WTC11 (cell line): ENCODE measurements at regions not wholly inside any gene's neighbourhood (a gene's known extent, or its start where the extent isn't known, plus 50 kb on each side); places are given as distances from the start of the nearest gene placed in this dataset.

Experiments used
- ATAC-seq: fragments of 200-7000 bp; cut with Tn5 transposase; 2 replicates; pipeline ENCODE4 v1.10.0; 2021; ENCODE audit warnings: mild to moderate bottlenecking, moderate library complexity
- CTCF ChIA-PET: fragments of 300-600 bp; sonication (Branson Sonifier 250); formaldehyde crosslinking; loops from one replicate; lab custom pipeline; 2021; ENCODE audit warnings: antibody characterized with exemption; lab: Charles Lee
- POLR2A ChIA-PET: fragments of 350-600 bp; sonication (Branson Sonifier 250); formaldehyde crosslinking; loops from one replicate; lab custom pipeline; 2021; ENCODE audit warnings: antibody characterized with exemption; lab: Charles Lee
- DNase-seq: peaks from one replicate; pipeline ENCODE4 v3.0.0; 2021; ENCODE audit warnings: low spot score
- H3K27ac Mint-ChIP-seq: 2 replicates; pipeline ENCODE4 v1.8.0; 2021; ENCODE audit warnings: mixed read lengths
- H3K27me3 Mint-ChIP-seq: 2 replicates; pipeline ENCODE4 v1.8.0; 2021; ENCODE audit warnings: low read depth, mild to moderate bottlenecking, moderate library complexity, mixed read lengths
- H3K36me3 Mint-ChIP-seq: 2 replicates; pipeline ENCODE4 v1.8.0; 2021; ENCODE audit warnings: mixed read lengths
- H3K4me1 Mint-ChIP-seq: 2 replicates; pipeline ENCODE4 v1.8.0; 2022; ENCODE audit warnings: mixed read lengths
- H3K4me3 Mint-ChIP-seq: 2 replicates; pipeline ENCODE4 v1.8.0; 2021; ENCODE audit warnings: mild to moderate bottlenecking, moderate library complexity, mixed read lengths
- H3K9me3 Mint-ChIP-seq: 2 replicates; pipeline ENCODE4 v1.8.0; 2021; ENCODE audit warnings: mixed read lengths
- CBFB ChIP-seq: sonication (generic); formaldehyde crosslinking; IDR thresholded peaks from 2 replicates; pipeline ENCODE4 v1.8.1; 2022; ENCODE audit warnings: mild to moderate bottlenecking, low read depth, missing genetic modification reagents
- CREM ChIP-seq: sonication (generic); formaldehyde crosslinking; IDR thresholded peaks from 2 replicates; pipeline ENCODE4 v1.8.1; 2022; ENCODE audit warnings: mild to moderate bottlenecking, missing genetic modification reagents, moderate library complexity
- GTF2I ChIP-seq: fragments of 250-450 bp; sonication (Bioruptor Pico); conservative IDR thresholded peaks from 2 replicates; pipeline ENCODE4 v1.4.0; 2021; ENCODE audit warnings: mild to moderate bottlenecking
- JAZF1 ChIP-seq: fragments of 250-450 bp; sonication (Bioruptor Pico); IDR thresholded peaks from 2 replicates; pipeline ENCODE4 v1.9.0; 2021; ENCODE audit warnings: moderate library complexity, mild to moderate bottlenecking, inconsistent platforms
- MYBL2 ChIP-seq: sonication (generic); formaldehyde crosslinking; IDR thresholded peaks from 2 replicates; pipeline ENCODE4 v1.8.1; 2023; ENCODE audit warnings: mild to moderate bottlenecking, moderate library complexity, missing genetic modification reagents
- NR1H2 ChIP-seq: sonication (generic); formaldehyde crosslinking; IDR thresholded peaks from 2 replicates; pipeline ENCODE4 v1.9.0; 2021; ENCODE audit warnings: mild to moderate bottlenecking, moderate library complexity, missing genetic modification reagents
- OVOL2 ChIP-seq: fragments of 250-450 bp; sonication (Bioruptor Pico); IDR thresholded peaks from 2 replicates; pipeline ENCODE4 v1.9.0; 2021; ENCODE audit warnings: mild to moderate bottlenecking, borderline replicate concordance
- SP1 ChIP-seq: sonication (generic); formaldehyde crosslinking; conservative IDR thresholded peaks from 2 replicates; pipeline ENCODE4 v1.8.1; 2022; ENCODE audit warnings: missing genetic modification reagents
- ZNF138 ChIP-seq: sonication (generic); formaldehyde crosslinking; conservative IDR thresholded peaks from 2 replicates; pipeline ENCODE4 v1.8.1; 2022; ENCODE audit warnings: mild to moderate bottlenecking, moderate library complexity, missing genetic modification reagents
- ZNF219 ChIP-seq: sonication (generic); formaldehyde crosslinking; IDR thresholded peaks from 2 replicates; pipeline ENCODE4 v1.8.0; 2023; ENCODE audit warnings: missing genetic modification reagents, mild to moderate bottlenecking, borderline replicate concordance
- ZNF263 ChIP-seq: sonication (generic); formaldehyde crosslinking; IDR thresholded peaks from 2 replicates; pipeline ENCODE4 v1.8.1; 2022; ENCODE audit warnings: low read depth, mild to moderate bottlenecking, moderate library complexity, missing genetic modification reagents
- ZNF423 ChIP-seq: fragments of 250-450 bp; sonication (Bioruptor Pico); IDR thresholded peaks from 2 replicates; pipeline ENCODE4 v2.1.2; 2022; ENCODE audit warnings: mild to moderate bottlenecking, moderate library complexity
- TF ChIP-seq, protein P1 (sequence below): sonication (generic); formaldehyde crosslinking; IDR thresholded peaks from 2 replicates; pipeline ENCODE4 v1.8.0; 2023; ENCODE audit warnings: missing genetic modification reagents, mild to moderate bottlenecking, borderline replicate concordance
- TF ChIP-seq, protein P2 (sequence below): sonication (generic); formaldehyde crosslinking; IDR thresholded peaks from 2 replicates; pipeline ENCODE4 v1.8.1; 2022; ENCODE audit warnings: mild to moderate bottlenecking, moderate library complexity, missing genetic modification reagents
- TF ChIP-seq, protein P3 (sequence below): sonication (generic); formaldehyde crosslinking; IDR thresholded peaks from 2 replicates; pipeline ENCODE4 v1.8.1; 2023; ENCODE audit warnings: mild to moderate bottlenecking, missing genetic modification reagents, borderline replicate concordance
- TF ChIP-seq, protein P4 (sequence below): fragments of 250-450 bp; sonication (Bioruptor Pico); IDR thresholded peaks from 2 replicates; pipeline ENCODE4 v2.1.2; 2022; ENCODE audit warnings: mild to moderate bottlenecking, moderate library complexity

- Mint-ChIP-seq H3K27ac (no peak overlapping the region), H3K36me3 (peaks cover 29% of the 10 kb centered on the region), H3K4me1 (peaks cover 4% of the 10 kb centered on the region)
Observed at GRCh38 chr6:17202526-17202925, 78.6 kb upstream of the RBM24 start.

GRCh38 chr6:17204533-17204932 is 76.6 kb upstream of the RBM24 start:
- DNase-seq (no peak), ATAC-seq (no peak)
- no peak overlapping the region for H3K27ac Mint-ChIP-seq
- peaks cover 17% of the 10 kb centered on the region for H3K27me3 Mint-ChIP-seq
- POLR2A ChIA-PET = no interaction called here
- no peak overlapping the region for H3K4me3 Mint-ChIP-seq
- CTCF ChIA-PET = no interaction called here
- peaks cover 38% of the 10 kb centered on the region for H3K36me3 Mint-ChIP-seq
- TF ChIP-seq OVOL2 (no peak), NR1H2 (CRISPR knock-in tag) (no peak)
- TF ChIP-seq, protein P1, sequence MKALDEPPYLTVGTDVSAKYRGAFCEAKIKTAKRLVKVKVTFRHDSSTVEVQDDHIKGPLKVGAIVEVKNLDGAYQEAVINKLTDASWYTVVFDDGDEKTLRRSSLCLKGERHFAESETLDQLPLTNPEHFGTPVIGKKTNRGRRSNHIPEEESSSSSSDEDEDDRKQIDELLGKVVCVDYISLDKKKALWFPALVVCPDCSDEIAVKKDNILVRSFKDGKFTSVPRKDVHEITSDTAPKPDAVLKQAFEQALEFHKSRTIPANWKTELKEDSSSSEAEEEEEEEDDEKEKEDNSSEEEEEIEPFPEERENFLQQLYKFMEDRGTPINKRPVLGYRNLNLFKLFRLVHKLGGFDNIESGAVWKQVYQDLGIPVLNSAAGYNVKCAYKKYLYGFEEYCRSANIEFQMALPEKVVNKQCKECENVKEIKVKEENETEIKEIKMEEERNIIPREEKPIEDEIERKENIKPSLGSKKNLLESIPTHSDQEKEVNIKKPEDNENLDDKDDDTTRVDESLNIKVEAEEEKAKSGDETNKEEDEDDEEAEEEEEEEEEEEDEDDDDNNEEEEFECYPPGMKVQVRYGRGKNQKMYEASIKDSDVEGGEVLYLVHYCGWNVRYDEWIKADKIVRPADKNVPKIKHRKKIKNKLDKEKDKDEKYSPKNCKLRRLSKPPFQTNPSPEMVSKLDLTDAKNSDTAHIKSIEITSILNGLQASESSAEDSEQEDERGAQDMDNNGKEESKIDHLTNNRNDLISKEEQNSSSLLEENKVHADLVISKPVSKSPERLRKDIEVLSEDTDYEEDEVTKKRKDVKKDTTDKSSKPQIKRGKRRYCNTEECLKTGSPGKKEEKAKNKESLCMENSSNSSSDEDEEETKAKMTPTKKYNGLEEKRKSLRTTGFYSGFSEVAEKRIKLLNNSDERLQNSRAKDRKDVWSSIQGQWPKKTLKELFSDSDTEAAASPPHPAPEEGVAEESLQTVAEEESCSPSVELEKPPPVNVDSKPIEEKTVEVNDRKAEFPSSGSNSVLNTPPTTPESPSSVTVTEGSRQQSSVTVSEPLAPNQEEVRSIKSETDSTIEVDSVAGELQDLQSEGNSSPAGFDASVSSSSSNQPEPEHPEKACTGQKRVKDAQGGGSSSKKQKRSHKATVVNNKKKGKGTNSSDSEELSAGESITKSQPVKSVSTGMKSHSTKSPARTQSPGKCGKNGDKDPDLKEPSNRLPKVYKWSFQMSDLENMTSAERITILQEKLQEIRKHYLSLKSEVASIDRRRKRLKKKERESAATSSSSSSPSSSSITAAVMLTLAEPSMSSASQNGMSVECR (CRISPR knock-in tag) = no peak
- TF ChIP-seq, protein P2, sequence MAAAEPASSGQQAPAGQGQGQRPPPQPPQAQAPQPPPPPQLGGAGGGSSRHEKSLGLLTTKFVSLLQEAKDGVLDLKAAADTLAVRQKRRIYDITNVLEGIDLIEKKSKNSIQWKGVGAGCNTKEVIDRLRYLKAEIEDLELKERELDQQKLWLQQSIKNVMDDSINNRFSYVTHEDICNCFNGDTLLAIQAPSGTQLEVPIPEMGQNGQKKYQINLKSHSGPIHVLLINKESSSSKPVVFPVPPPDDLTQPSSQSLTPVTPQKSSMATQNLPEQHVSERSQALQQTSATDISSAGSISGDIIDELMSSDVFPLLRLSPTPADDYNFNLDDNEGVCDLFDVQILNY (CRISPR knock-in tag) = no peak
- peaks cover 4% of the 10 kb centered on the region for H3K4me1 Mint-ChIP-seq
- peaks cover 50% of the 10 kb centered on the region for H3K9me3 Mint-ChIP-seq

More at GRCh38 chr6:17202526-17202925, 78.6 kb upstream of the RBM24 start:
- H3K27me3 Mint-ChIP-seq = peaks cover 15% of the 10 kb centered on the region
- DNase-seq (no peak), ATAC-seq (no peak)
- TF ChIP-seq, protein P3, sequence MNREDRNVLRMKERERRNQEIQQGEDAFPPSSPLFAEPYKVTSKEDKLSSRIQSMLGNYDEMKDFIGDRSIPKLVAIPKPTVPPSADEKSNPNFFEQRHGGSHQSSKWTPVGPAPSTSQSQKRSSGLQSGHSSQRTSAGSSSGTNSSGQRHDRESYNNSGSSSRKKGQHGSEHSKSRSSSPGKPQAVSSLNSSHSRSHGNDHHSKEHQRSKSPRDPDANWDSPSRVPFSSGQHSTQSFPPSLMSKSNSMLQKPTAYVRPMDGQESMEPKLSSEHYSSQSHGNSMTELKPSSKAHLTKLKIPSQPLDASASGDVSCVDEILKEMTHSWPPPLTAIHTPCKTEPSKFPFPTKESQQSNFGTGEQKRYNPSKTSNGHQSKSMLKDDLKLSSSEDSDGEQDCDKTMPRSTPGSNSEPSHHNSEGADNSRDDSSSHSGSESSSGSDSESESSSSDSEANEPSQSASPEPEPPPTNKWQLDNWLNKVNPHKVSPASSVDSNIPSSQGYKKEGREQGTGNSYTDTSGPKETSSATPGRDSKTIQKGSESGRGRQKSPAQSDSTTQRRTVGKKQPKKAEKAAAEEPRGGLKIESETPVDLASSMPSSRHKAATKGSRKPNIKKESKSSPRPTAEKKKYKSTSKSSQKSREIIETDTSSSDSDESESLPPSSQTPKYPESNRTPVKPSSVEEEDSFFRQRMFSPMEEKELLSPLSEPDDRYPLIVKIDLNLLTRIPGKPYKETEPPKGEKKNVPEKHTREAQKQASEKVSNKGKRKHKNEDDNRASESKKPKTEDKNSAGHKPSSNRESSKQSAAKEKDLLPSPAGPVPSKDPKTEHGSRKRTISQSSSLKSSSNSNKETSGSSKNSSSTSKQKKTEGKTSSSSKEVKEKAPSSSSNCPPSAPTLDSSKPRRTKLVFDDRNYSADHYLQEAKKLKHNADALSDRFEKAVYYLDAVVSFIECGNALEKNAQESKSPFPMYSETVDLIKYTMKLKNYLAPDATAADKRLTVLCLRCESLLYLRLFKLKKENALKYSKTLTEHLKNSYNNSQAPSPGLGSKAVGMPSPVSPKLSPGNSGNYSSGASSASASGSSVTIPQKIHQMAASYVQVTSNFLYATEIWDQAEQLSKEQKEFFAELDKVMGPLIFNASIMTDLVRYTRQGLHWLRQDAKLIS (CRISPR knock-in tag) = no peak
- TF ChIP-seq MYBL2 = no peak
- no peak for TF ChIP-seq CBFB (CRISPR knock-in tag)
- TF ChIP-seq SP1 = no peak
- TF ChIP-seq GTF2I (CRISPR knock-in tag) = no peak
- no peak for TF ChIP-seq CREM
- TF ChIP-seq JAZF1 (CRISPR knock-in tag) = no peak
- TF ChIP-seq ZNF423 (CRISPR knock-in tag) = no peak
- POLR2A ChIA-PET = no interaction called here
- H3K9me3 Mint-ChIP-seq = peaks cover 39% of the 10 kb centered on the region
- H3K4me3 Mint-ChIP-seq = no peak overlapping the region
- CTCF ChIA-PET = interaction anchor here (1.4 kb wide), 1 partner anchor 381 kb away, joined by 3 read pairs; no protein-coding TSS in a partner anchor

DNA sequence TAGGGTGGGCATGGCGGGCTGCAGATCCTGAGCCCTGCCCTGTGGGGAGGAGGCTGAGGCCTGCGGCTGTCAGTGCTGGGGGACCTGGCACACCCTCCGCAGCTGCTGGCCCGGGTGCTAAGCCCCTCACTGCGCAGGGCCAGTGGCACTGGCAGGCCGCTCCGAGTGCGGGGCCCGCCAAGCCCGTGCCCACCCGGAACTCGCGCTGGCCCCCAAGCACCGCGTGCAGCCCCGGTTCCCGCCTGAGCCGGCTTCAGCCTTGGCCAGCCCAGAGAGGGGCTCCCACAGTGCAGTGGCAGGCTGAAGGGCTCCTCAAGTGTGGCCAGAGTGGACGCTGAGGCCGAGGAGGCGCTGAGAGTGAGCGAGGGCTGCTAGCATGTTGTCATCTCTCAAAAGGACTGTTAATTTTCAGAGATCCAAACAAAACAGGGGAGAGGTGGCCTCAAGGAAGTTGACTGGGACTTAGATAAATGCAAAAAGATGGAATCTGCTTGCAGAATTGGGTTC is 74.5 kb upstream of the RBM24 start:
- Mint-ChIP-seq H3K27ac (no peak overlapping the region), H3K36me3 (peaks cover 36% of the 10 kb centered on the region), H3K4me3 (no peak overlapping the region), H3K9me3 (peaks cover 54% of the 10 kb centered on the region), H3K4me1 (peaks cover 4% of the 10 kb centered on the region), H3K27me3 (peaks cover 6% of the 10 kb centered on the region)
- DNase-seq (no peak), ATAC-seq (no peak)
- ChIA-PET CTCF (no interaction called here), POLR2A (no interaction called here)
- no peak for TF ChIP-seq ZNF263 (CRISPR knock-in tag)
- TF ChIP-seq, protein P2 (CRISPR knock-in tag) = no peak
- TF ChIP-seq ZNF138 = no peak
- TF ChIP-seq, protein P4, sequence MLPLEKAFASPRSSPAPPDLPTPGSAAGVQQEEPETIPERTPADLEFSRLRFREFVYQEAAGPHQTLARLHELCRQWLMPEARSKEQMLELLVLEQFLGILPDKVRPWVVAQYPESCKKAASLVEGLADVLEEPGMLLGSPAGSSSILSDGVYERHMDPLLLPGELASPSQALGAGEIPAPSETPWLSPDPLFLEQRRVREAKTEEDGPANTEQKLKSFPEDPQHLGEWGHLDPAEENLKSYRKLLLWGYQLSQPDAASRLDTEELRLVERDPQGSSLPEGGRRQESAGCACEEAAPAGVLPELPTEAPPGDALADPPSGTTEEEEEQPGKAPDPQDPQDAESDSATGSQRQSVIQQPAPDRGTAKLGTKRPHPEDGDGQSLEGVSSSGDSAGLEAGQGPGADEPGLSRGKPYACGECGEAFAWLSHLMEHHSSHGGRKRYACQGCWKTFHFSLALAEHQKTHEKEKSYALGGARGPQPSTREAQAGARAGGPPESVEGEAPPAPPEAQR (CRISPR knock-in tag) = no peak
- no peak for TF ChIP-seq ZNF219
- TF ChIP-seq, all 79 proteins: peak for 0
